Stimulated activated CD4-positive, alpha-beta T cell treated with anti-CD3 and anti-CD28 coated beads, Interleukin-12 subunit alpha, Interleukin-12 subunit beta, amount 100 ng/mL, for 48 hours (primary cell): ENCODE measurements at regions not wholly inside any gene's neighbourhood (a gene's known extent, or its start where the extent isn't known, plus 50 kb on each side); places are given as distances from the start of the nearest gene placed in this dataset.
"Not testable (repeated sequence)": the region's sequence is repeated elsewhere in the genome, so short reads cannot be mapped to it uniquely, and the experiment has no call there.

ENCODE experiments used
- DNase-seq, 3 donors: peaks; one replicate each; pipeline ENCODE4 v3.0.0-alpha.2; 2020; ENCODE audit warnings: low read depth in 2 of 3, low spot score in 1 of 3

DNA sequence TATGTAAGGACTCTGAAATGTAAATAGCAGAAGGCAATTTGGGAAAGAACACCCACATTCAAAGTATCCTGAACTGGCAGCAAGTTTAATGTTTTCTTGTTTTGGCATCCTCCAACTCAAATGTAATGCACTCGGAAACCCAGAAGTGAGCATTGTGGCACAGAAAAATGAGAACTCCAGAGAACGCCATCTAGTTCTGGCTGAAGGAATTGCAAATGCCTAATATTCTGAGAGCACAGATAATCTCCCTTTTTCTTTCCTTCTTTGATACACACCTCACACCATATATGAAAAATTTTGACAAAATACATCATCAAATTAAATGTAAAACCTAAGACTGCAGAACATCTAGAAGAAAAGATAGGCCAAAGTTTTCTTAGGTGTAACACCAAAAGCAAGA, 52.1 kb downstream of the PWWP3B start:
- no peak for DNase-seq

DNA sequence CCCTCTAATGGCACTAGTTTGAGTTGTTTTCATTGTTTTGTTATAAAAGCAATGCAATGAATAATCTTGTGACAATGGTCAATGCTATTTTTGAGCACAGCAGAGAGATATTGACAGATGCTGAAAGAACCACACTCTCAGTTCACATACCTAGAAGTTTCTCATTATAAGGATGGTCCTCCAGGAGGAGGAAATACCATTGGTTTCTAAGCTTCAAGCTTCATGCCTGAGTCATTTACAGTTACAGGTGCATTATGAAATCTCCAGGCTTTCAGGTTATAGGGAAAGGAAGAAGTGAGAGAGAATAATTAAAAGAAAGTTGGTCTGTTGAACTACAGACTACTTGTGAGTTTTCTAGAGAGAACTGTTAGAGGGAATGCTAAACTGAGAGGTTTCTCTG, 75.3 kb downstream of the PWWP3B start:
- no peak for DNase-seq

DNA sequence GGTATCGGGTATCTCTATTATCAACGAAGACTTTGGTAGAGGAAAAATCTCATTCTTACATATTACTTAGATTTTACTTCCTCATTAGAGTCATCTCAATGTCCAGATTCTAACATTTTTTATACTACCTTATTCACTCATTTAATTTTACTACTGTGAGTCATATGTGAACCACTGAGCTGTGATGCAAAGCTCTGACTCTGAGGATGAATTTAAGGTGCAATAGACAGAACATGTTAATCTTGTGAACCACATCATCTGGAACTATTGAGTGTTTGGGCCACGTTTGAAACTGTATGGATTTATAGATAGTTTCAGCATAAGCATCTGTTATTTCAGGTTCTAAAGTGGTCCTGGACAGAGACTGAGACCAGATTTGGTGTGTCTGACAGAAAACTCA, 78.4 kb downstream of the PWWP3B start:
- DNase-seq: no peak

DNA sequence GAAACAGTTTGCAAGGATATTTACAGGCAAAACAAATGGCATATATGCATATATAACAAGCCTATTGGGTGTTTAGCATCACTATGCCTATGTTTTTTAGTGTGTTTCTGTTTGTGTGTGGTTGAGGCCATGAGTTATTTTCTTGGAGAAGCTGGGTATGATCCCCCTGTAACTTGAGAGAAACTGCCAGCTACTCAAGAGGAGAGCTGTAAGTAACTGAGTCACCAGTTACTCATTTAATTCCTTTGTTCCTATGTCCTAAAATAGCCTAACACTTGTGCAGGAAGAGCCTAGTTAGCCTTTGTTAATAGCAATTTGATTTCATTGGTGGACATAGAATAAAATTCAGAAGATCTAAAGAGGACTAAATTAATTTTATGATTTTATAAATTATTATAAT, 79.1 kb downstream of the PWWP3B start:
- DNase-seq: no peak

DNA sequence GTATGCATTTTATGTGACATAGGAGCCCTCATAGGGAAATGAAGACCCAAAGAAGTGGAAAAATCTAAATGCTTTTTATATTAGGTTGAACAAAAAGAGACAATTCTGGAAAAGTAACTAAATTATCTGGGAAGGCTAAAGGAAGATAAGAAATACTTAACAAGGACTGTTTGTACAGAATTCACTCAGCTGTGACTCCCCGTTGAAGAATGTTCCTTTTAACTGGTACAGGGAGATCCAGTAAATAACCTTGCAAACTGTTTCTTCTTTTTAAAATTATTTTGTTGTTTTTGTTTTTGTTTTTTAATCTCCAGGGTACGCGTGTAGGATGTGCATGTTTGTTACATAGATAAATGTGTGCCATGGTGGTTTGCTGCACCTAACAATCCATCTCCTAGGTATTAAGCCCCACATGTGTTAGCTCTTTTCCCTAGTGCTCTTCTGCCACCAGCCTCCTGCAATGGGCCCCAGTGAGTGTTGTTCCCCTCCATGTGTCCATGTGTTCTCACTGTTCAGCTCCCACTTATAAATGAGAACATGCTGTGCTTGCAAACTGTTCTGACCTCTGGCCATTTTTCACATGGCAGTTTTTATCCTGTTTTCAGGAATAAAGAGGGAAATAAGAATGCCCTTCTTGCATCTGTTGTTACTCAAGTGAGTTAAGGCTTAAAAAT, 81.7 kb downstream of the PWWP3B start:
- DNase-seq: no peak

DNA sequence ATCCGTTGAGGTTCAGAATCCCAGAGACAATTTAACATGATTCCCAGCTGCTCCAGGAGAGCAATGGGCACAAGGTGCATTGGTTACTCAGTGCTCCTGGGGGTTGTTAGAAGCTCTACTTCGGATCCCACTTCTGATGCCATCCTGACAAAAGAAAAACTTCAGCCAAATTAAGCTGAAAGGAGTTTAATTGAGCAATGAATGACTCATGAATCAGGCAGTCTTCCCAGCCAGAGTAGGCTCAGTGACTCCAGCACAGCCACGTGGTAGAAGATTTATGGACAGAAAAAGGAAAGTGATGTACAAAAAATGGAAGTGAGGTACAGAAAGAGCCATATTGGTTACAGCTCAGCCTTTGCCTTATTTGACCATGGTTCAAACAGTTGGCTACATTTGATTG, 95.7 kb downstream of the PWWP3B start:
- no peak for DNase-seq

DNA sequence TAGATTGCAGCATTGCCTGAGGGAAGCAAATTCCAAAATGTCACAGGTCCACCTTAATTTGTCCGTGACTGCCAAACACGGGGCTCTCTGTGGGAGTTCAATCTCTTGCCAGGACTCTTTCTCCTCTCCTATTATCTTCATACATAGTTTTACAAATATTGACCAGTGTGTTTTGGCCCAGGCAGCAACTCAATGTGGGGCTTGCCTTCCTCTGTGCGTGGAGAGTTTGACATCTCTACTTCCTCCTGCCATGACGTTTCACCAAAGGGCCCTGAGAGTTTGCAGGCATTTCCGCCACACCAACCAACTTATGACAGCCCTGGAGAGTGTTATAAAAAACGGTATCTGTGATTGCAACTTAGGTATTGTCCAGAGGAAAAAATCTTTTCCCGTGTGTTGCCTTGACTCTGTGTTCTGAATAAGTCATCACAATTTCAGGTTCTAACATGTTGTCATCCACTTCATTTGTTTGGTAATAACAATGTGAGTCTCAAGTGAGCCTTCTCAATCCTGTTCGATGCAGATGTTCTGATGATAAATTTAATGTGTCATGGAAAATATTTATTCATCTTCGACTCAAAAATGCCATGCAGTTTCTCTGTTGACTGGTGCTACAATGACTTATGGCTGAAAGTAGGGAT, 106.0 kb downstream of the PWWP3B start:
- not testable (repeated sequence) for DNase-seq

DNA sequence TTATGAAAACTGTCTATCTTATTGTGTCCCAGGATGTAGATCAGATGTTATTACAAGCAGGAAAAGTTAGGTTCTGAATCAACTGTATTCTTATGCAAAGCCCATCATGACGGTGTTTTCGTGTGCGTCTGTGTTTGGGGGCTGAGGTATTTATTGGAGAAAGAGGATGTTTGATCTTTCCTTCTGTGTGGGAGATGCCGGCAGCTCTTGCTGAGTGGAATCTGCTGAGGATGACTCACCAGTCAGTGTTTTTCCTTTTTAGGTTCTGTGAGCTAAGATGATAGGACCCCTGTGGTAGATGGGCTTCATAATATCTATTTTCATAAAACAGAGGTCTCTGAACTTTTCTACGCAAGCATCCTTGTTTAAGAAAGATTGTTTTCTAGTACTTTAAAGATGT, 107.1 kb downstream of the PWWP3B start:
- not testable (repeated sequence) for DNase-seq

DNA sequence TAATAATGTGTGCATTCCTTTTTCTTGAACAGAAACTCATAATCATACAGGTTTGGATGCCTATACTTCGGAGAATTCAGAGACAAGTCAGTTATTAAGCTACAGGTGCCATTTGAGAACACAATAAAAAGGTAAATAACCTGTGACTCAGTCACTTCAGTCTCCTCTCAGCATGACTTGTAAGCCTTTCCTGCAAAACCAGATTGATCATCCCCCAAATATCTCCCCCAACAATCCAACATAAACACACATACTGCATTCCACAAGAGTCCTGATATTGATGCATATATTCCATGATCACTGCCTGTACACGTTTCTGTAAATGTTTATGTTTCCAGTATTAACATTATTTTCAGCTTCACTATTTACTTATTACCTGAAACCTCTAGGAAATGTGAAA, 110.8 kb downstream of the PWWP3B start:
- no peak for DNase-seq

DNA sequence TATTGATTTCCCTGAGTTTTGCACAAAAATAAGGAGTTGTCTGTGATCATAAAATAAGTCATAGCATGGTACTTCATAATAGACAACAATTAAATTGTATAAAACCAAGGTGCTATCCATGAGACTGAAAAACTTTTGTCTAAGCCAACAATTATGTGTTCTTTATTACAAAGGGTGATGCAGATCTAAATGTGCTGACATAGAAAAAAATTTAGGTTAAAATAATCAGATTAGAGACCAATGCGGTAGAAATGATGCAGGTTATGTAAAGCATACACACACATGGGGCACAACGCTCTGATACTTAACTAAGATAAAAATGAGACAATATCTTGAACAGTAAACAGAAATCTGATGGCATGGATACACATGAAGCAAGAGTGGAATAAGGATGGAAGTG, 113.3 kb downstream of the PWWP3B start:
- no peak for DNase-seq

DNA sequence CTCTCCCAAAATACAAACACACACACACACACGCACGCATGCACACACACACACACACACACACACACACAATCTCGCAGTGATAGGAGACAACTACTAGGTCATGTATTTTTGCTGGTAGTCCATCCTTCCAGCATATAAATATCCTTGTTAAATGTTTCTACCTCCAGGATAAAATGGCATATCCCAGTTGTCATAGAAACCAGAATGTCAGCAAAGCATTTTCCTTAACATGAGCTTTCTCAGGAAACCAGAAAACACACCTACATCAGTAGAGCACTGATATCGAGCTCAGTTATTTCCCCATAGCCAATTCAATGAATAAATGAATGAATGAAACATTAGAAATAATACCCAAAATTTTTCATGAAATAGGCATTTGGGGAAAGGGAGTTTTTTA, 115.7 kb downstream of the PWWP3B start:
- no peak for DNase-seq

DNA sequence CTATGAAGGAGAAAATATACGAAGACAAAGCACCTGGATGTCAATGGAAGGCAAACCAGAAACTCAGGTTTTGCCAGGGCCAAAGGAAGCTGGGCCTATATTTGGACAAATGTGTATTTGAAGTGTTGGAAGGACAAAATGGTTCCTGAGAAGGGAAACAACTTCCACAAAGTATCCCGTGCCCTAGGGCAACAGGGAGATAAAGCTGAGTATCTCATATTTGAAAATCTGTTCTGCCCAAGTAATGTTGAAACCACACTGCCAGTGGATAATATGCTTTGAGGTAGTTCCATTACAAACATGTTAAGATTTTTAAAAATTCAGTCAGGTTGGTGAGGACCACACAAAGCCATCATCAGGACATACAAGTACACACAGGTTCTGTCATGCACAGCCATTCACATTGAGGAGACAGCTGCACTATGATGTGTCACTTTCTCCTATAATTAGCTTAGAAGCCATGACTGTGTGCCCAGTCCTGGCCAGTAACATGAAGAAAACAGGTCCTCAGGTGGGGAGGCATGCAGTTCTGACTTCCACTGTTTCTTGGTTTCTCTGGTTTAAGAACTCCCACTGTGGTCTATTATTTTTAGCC, 116.4 kb downstream of the PWWP3B start:
- DNase-seq: no peak

DNA sequence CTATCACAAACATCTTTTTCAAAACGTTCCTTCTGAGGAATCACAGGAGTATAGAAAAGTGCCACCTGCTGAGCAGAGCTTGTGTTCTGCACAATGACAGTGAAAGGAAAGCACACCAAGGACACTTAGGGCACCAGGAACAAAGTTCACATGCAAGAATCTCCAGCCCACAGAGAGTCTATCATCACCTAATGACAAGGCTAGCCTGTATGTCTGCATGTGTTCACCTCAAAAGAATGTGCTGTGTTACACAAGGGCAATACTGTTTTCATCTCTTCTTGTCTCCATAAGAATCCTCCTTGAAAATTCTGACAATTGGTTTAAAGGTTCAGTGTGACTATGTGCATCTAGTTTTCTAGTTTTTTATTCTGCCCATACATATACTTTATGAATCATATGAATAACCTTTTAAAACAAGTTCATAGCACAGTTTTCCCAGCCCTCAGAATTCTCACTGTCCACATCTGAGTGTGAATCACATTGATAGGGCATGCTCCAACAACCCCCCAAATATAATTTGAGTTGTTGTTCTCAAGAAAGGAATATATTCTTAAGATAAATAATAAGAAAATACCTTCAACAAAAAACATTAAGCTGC, 118.0 kb downstream of the PWWP3B start:
- DNase-seq: no peak

DNA sequence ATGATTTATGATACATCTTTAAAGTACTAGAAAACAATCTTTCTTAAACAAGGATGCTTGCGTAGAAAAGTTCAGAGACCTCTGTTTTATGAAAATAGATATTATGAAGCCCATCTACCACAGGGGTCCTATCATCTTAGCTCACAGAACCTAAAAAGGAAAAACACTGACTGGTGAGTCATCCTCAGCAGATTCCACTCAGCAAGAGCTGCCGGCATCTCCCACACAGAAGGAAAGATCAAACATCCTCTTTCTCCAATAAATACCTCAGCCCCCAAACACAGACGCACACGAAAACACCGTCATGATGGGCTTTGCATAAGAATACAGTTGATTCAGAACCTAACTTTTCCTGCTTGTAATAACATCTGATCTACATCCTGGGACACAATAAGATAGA, 122.7 kb downstream of the PWWP3B start:
- DNase-seq: not testable (repeated sequence)

DNA sequence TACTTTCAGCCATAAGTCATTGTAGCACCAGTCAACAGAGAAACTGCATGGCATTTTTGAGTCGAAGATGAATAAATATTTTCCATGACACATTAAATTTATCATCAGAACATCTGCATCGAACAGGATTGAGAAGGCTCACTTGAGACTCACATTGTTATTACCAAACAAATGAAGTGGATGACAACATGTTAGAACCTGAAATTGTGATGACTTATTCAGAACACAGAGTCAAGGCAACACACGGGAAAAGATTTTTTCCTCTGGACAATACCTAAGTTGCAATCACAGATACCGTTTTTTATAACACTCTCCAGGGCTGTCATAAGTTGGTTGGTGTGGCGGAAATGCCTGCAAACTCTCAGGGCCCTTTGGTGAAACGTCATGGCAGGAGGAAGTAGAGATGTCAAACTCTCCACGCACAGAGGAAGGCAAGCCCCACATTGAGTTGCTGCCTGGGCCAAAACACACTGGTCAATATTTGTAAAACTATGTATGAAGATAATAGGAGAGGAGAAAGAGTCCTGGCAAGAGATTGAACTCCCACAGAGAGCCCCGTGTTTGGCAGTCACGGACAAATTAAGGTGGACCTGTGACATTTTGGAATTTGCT, 123.8 kb downstream of the PWWP3B start:
- DNase-seq: not testable (repeated sequence)

DNA sequence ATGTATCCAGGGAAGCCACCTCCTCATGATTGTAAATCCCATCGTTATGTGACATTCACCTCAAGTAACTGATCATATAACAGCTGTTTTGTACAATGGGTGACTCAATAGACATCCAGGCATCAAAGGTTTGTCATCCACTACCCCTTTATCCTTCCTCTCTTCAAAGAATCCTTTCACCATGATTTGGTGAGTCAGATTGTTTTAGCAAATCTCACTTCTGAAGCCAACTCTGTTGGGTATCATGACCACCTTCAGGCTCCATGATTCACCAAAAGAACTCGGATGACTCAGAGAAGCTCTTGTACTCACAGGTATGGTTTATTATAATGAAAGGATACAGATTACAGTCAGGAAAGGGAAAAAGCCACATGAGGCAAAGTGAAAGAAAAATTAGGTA, 132.1 kb downstream of the PWWP3B start:
- DNase-seq: no peak

DNA sequence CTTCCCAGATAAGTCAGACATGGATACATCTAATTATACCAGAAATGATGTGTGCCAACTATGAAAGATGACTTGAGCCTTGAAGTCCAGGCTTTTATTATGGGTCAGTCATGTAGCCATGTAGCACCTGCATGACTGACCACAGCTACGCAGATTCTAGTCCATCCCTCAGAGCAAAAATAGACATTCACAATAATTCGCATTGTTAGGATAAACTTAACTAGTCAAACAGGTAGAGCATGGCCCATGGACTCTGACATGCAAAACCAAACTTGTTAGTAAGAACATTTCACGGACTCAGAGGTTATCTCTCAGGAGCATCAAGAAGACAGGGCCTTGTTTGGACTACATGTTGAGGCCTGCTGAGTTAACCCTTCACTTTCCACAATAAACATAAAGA, 132.6 kb downstream of the PWWP3B start:
- DNase-seq: no peak

DNA sequence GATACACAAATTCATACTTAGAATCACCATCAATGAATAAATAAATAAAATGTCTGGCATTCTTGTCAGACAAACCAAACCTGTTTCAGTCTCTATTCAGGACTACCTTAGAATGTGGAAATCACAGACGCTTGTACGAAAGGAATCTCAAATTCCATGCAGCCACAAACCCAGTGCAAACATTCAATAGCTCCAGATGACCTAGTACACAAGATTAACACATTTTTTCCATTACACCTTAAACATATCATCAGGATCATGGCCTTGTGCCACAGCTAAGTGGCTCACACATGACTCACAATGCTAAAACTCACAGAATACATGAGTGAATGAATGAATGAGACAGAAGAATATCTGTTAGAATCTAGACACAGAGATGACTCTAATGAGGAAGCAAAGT, 134.2 kb downstream of the PWWP3B start:
- no peak for DNase-seq

DNA sequence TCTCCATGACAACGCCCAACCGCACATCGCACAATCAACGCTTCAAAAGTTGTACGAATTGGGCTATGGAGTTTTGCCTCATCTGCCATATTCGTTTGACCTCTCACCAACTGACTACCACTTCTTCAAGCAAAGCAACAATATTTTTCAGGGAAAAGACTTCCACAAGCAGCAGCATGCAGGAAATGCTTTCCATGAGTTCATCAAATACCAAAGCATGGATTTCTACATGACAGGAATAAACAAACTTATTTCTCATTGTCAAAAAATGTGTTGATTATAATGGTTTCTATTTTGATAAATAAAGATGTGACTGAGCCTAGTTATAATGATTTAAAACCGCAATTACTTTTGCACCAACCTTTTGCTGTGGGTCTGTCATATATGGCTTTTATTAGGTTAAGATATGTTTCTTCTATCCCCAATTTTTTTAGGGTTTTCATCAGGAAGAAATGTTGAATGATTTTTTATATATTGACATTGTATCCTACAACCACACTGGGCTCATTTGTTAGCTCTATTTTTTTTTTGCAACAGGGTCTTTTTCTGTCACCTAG, 138.4 kb downstream of the PWWP3B start:
- no peak for DNase-seq

DNA sequence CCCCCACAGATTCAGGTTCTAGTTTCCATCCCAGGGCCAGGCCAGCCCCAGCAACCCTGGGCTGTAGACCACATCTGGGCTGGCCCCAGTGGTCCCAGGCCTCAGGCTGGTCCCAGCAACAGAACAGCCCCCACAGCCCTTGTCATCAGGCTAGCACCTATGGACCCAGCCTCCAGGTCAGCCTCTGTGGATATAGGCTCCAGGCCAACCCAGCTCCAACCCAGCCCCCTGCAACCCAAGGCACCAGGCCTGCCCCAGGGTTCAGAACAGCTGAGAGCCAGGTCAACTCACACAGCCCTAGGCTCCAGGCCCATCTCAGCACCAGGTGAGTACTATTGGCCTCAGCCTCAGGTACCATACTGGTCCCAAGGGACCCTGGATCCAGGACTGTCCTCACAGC, 155.3 kb downstream of the PWWP3B start:
- DNase-seq: no peak

DNA sequence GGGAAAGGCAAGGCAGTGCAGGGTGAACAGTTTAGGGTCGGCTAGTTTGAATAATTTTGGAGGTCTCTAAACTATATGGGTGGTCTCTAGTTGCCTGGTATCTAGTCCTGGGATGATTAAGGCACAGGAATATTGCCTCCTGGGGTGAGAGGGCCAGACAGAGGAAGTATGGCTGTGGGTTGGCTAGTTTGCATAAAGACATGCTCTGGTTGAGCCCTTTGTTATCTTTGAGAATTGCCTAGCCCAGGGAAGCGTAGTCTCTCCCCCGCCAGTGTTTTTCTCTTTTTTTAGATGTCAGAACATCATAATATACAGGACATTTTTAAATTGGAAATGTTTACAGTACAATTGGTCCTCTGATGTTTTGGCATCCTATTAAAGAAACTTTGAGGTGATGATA, 163.5 kb downstream of the PWWP3B start:
- DNase-seq: no peak

DNA sequence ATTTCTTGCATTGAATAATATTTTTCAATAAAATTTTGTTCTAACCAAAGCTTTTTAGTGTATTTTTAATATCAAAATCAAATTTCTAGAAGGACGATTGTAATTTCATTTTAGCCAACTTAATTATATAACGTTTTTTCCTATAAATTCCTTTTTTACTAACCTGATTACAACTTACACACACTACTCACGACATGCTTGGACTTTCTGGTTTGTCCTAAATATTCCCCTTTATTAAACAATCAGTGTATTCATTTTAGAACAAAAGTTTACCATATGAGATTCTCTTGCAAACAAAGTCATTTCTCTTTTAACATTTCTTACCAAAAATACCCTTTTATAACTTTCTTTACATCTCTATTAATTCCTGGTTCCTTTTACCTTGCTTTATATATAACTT, 173.7 kb downstream of the PWWP3B start:
- no peak for DNase-seq
